Activated T-helper 17 cell treated with anti-CD3 and anti-CD28 coated beads, Interleukin-2, amount 50 U/mL, for 72 hours (primary cell): ENCODE measurements at regions not wholly inside any gene's neighbourhood (a gene's known extent, or its start where the extent isn't known, plus 50 kb on each side); places are given as distances from the start of the nearest gene placed in this dataset.

Experiments used
- ATAC-seq: fragments of 150-1000 bp; cut with Tn5 transposase; replicated peaks from 2 replicates; pipeline ENCODE4 v1.10.0; 2021; ENCODE audit warnings: mild to moderate bottlenecking, moderate library complexity
- H3K27ac Mint-ChIP-seq: one replicate; pipeline ENCODE4 v1.8.0; 2022; ENCODE audit warnings: mixed read lengths
- H3K27me3 Mint-ChIP-seq: one replicate; pipeline ENCODE4 v1.8.0; 2022; ENCODE audit warnings: mixed read lengths
- H3K36me3 Mint-ChIP-seq: one replicate; pipeline ENCODE4 v1.8.0; 2022; ENCODE audit warnings: low read depth, mild to moderate bottlenecking, mixed read lengths
- H3K4me1 Mint-ChIP-seq: one replicate; pipeline ENCODE4 v1.8.0; 2022; ENCODE audit warnings: mixed read lengths
- H3K4me3 Mint-ChIP-seq: one replicate; pipeline ENCODE4 v1.8.0; 2022; ENCODE audit warnings: mild to moderate bottlenecking, mixed read lengths
- H3K9me3 Mint-ChIP-seq: one replicate; pipeline ENCODE4 v1.8.0; 2022; ENCODE audit warnings: mixed read lengths

GRCh38 chr10:6734286-6734685 lies 154.2 kb upstream of the PRKCQ start:
- H3K27ac Mint-ChIP-seq = no peak overlapping the region
- ATAC-seq = no peak
- H3K27me3 Mint-ChIP-seq = peaks cover 48% of the 10 kb centered on the region
- no peaks in the 10 kb centered on the region for H3K4me1 Mint-ChIP-seq
- no peaks in the 10 kb centered on the region for H3K9me3 Mint-ChIP-seq
- no peak overlapping the region for H3K4me3 Mint-ChIP-seq
- no peaks in the 10 kb centered on the region for H3K36me3 Mint-ChIP-seq

- Mint-ChIP-seq H3K4me3 (no peak overlapping the region), H3K4me1 (no peaks in the 10 kb centered on the region), H3K27ac (no peak overlapping the region), H3K9me3 (no peaks in the 10 kb centered on the region), H3K36me3 (no peaks in the 10 kb centered on the region), H3K27me3 (peaks cover 62% of the 10 kb centered on the region)
- no peak for ATAC-seq
Measured at GRCh38 chr10:6729861-6730344, 149.8 kb upstream of the PRKCQ start.

- no peak overlapping the region for H3K27ac Mint-ChIP-seq
- H3K36me3 Mint-ChIP-seq = no peaks in the 10 kb centered on the region
- no peak for ATAC-seq
- H3K4me1 Mint-ChIP-seq = no peaks in the 10 kb centered on the region
- H3K9me3 Mint-ChIP-seq = no peaks in the 10 kb centered on the region
- no peak overlapping the region for H3K4me3 Mint-ChIP-seq
- peaks cover 63% of the 10 kb centered on the region for H3K27me3 Mint-ChIP-seq
Measured at GRCh38 chr10:6729071-6729774, 149.1 kb upstream of the PRKCQ start.

- no peak overlapping the region for H3K4me3 Mint-ChIP-seq
- peaks cover 60% of the 10 kb centered on the region for H3K27me3 Mint-ChIP-seq
- no peak overlapping the region for H3K27ac Mint-ChIP-seq
- no peaks in the 10 kb centered on the region for H3K36me3 Mint-ChIP-seq
- no peak for ATAC-seq
- no peaks in the 10 kb centered on the region for H3K9me3 Mint-ChIP-seq
- H3K4me1 Mint-ChIP-seq = no peaks in the 10 kb centered on the region
Measured at GRCh38 chr10:6726924-6727323, 146.8 kb upstream of the PRKCQ start.

GRCh38 chr10:6722616-6723004 lies 142.5 kb upstream of the PRKCQ start:
- Mint-ChIP-seq H3K4me3 (no peak overlapping the region), H3K9me3 (no peaks in the 10 kb centered on the region), H3K27ac (no peak overlapping the region), H3K4me1 (no peaks in the 10 kb centered on the region), H3K27me3 (peaks cover 62% of the 10 kb centered on the region), H3K36me3 (no peaks in the 10 kb centered on the region)
- peak; percentile 53 for ATAC-seq

GRCh38 chr10:6721964-6722615 lies 142.0 kb upstream of the PRKCQ start:
- H3K4me1 Mint-ChIP-seq = no peaks in the 10 kb centered on the region
- no peaks in the 10 kb centered on the region for H3K36me3 Mint-ChIP-seq
- no peaks in the 10 kb centered on the region for H3K9me3 Mint-ChIP-seq
- no peak overlapping the region for H3K4me3 Mint-ChIP-seq
- no peak overlapping the region for H3K27ac Mint-ChIP-seq
- ATAC-seq = no peak
- peaks cover 57% of the 10 kb centered on the region for H3K27me3 Mint-ChIP-seq

GRCh38 chr10:6721480-6721879 lies 141.4 kb upstream of the PRKCQ start:
- Mint-ChIP-seq H3K4me3 (no peak overlapping the region), H3K4me1 (no peaks in the 10 kb centered on the region), H3K27me3 (peaks cover 51% of the 10 kb centered on the region), H3K36me3 (no peaks in the 10 kb centered on the region), H3K9me3 (no peaks in the 10 kb centered on the region), H3K27ac (no peak overlapping the region)
- ATAC-seq = no peak

GRCh38 chr10:6719561-6719960 lies 139.5 kb upstream of the PRKCQ start:
- H3K4me3 Mint-ChIP-seq = no peak overlapping the region

GRCh38 chr10:6718550-6718949 lies 138.5 kb upstream of the PRKCQ start:
- H3K9me3 Mint-ChIP-seq = no peaks in the 10 kb centered on the region
- no peaks in the 10 kb centered on the region for H3K36me3 Mint-ChIP-seq
- peaks cover 37% of the 10 kb centered on the region for H3K27me3 Mint-ChIP-seq
- H3K4me1 Mint-ChIP-seq = no peaks in the 10 kb centered on the region
- H3K27ac Mint-ChIP-seq = no peak overlapping the region
- no peak for ATAC-seq
- H3K4me3 Mint-ChIP-seq = no peak overlapping the region

More at GRCh38 chr10:6719561-6719960, 139.5 kb upstream of the PRKCQ start:
- no peaks in the 10 kb centered on the region for H3K4me1 Mint-ChIP-seq
- H3K27ac Mint-ChIP-seq = no peak overlapping the region
- no peak for ATAC-seq
- H3K36me3 Mint-ChIP-seq = no peaks in the 10 kb centered on the region
- H3K9me3 Mint-ChIP-seq = no peaks in the 10 kb centered on the region
- H3K27me3 Mint-ChIP-seq = peaks cover 45% of the 10 kb centered on the region

- Mint-ChIP-seq H3K27ac (no peak overlapping the region), H3K36me3 (no peaks in the 10 kb centered on the region), H3K4me3 (no peak overlapping the region), H3K27me3 (peaks cover 30% of the 10 kb centered on the region), H3K4me1 (no peaks in the 10 kb centered on the region), H3K9me3 (no peaks in the 10 kb centered on the region)
- ATAC-seq = no peak
Measured at GRCh38 chr10:6716516-6716915, 136.4 kb upstream of the PRKCQ start.

- Mint-ChIP-seq H3K27me3 (peaks cover 26% of the 10 kb centered on the region), H3K4me3 (no peak overlapping the region), H3K36me3 (no peaks in the 10 kb centered on the region), H3K4me1 (no peaks in the 10 kb centered on the region), H3K9me3 (no peaks in the 10 kb centered on the region), H3K27ac (no peak overlapping the region)
- ATAC-seq = no peak
Measured at GRCh38 chr10:6713716-6714115, 133.6 kb upstream of the PRKCQ start.

- ATAC-seq = no peak
Measured at GRCh38 chr10:6713120-6713519, 133.0 kb upstream of the PRKCQ start.

GRCh38 chr10:6711881-6712280 lies 131.8 kb upstream of the PRKCQ start:
- H3K36me3 Mint-ChIP-seq = no peaks in the 10 kb centered on the region
- no peak for ATAC-seq
- H3K9me3 Mint-ChIP-seq = no peaks in the 10 kb centered on the region
- H3K4me3 Mint-ChIP-seq = no peak overlapping the region
- no peak overlapping the region for H3K27ac Mint-ChIP-seq
- peaks cover 32% of the 10 kb centered on the region for H3K27me3 Mint-ChIP-seq
- H3K4me1 Mint-ChIP-seq = no peaks in the 10 kb centered on the region

More at GRCh38 chr10:6713120-6713519, 133.0 kb upstream of the PRKCQ start:
- no peaks in the 10 kb centered on the region for H3K4me1 Mint-ChIP-seq
- H3K4me3 Mint-ChIP-seq = no peak overlapping the region
- peaks cover 22% of the 10 kb centered on the region for H3K27me3 Mint-ChIP-seq
- no peak overlapping the region for H3K27ac Mint-ChIP-seq
- H3K9me3 Mint-ChIP-seq = no peaks in the 10 kb centered on the region
- no peaks in the 10 kb centered on the region for H3K36me3 Mint-ChIP-seq

- no peaks in the 10 kb centered on the region for H3K9me3 Mint-ChIP-seq
Measured at GRCh38 chr10:6711408-6711841, 131.3 kb upstream of the PRKCQ start.

GRCh38 chr10:6707352-6707751 lies 127.3 kb upstream of the PRKCQ start:
- ATAC-seq = no peak

More at GRCh38 chr10:6711408-6711841, 131.3 kb upstream of the PRKCQ start:
- Mint-ChIP-seq H3K4me1 (no peaks in the 10 kb centered on the region), H3K27ac (no peak overlapping the region), H3K27me3 (peaks cover 36% of the 10 kb centered on the region), H3K36me3 (no peaks in the 10 kb centered on the region), H3K4me3 (no peak overlapping the region)
- no peak for ATAC-seq

More at GRCh38 chr10:6707352-6707751, 127.3 kb upstream of the PRKCQ start:
- H3K27me3 Mint-ChIP-seq = peaks cover 42% of the 10 kb centered on the region
- no peaks in the 10 kb centered on the region for H3K9me3 Mint-ChIP-seq
- no peaks in the 10 kb centered on the region for H3K36me3 Mint-ChIP-seq
- H3K27ac Mint-ChIP-seq = no peak overlapping the region
- no peaks in the 10 kb centered on the region for H3K4me1 Mint-ChIP-seq
- H3K4me3 Mint-ChIP-seq = no peak overlapping the region
